GM12873 (cell line): ENCODE measurements at regions not wholly inside any gene's neighbourhood (a gene's known extent, or its start where the extent isn't known, plus 50 kb on each side); places are given as distances from the start of the nearest gene placed in this dataset.

Experiments used
- TF ChIP-seq, protein P1 (sequence below): IDR thresholded peaks from 2 replicates; pipeline ENCODE4 v1.5.1; 2012; ENCODE audit warnings: low read depth, mild to moderate bottlenecking, moderate library complexity, low read length, control low read depth; ENCODE audit not compliant: insufficient read depth; ENCODE audit errors: missing control alignments

DNA sequence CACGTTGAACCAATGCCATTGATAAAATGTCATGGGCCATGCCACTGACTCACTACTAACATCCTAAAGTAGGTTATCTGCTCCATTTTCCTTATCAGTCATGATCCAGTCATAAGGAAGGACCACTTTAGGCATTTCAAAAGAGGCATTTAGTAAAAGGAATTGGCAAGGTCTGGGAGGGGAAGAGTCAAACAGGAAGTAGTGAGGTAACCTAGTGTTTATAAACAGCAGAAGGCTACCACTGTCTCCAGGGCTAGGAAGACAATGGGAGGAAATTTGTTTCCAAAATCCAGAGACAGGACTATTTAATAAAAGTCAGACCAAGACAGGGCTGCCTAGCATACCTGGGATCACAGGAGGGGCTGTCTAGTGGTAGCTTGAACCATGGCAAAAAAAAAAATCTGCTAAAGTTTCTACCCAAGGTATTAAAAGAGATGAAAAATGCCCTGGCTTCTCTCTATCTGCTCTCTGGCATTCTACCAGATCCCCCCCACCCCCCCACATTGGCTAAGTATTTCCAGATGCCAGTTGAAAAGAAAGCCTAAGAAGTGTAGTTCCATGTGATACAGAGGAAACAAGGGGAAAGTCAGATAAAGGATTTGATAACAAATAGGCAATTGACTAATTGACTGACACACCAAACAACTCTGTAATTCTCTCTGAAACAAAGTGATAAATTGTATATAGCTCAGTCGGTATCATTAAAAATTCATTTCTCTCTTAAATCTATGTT lies 50.4 kb upstream of the C11orf87 start:
- TF ChIP-seq, protein P1, sequence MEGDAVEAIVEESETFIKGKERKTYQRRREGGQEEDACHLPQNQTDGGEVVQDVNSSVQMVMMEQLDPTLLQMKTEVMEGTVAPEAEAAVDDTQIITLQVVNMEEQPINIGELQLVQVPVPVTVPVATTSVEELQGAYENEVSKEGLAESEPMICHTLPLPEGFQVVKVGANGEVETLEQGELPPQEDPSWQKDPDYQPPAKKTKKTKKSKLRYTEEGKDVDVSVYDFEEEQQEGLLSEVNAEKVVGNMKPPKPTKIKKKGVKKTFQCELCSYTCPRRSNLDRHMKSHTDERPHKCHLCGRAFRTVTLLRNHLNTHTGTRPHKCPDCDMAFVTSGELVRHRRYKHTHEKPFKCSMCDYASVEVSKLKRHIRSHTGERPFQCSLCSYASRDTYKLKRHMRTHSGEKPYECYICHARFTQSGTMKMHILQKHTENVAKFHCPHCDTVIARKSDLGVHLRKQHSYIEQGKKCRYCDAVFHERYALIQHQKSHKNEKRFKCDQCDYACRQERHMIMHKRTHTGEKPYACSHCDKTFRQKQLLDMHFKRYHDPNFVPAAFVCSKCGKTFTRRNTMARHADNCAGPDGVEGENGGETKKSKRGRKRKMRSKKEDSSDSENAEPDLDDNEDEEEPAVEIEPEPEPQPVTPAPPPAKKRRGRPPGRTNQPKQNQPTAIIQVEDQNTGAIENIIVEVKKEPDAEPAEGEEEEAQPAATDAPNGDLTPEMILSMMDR, result no peak
